HepG2 (cell line): ENCODE measurements at regions not wholly inside any gene's neighbourhood (a gene's known extent, or its start where the extent isn't known, plus 50 kb on each side); places are given as distances from the start of the nearest gene placed in this dataset.
"Not testable (repeated sequence)": the region's sequence is repeated elsewhere in the genome, so short reads cannot be mapped to it uniquely, and the experiment has no call there.

Experiments used
- ATAC-seq: fragments of 200-7000 bp; cut with Tn5 transposase; 3 replicates; pipeline ENCODE4 v1.9.1; 2020; ENCODE audit warnings: mild to moderate bottlenecking, moderate library complexity
- BruUV-seq: library from RNA; stranded (reverse); fragments of 400-500 nt; replicated peaks from 2 replicates; lab custom pipeline; 2021; lab: Mats Ljungman, UMichigan
- CTCF ChIA-PET: fragments of 300-600 bp; formaldehyde crosslinking; extraction: SDS; loops from one replicate; lab custom pipeline; 2021; ENCODE audit warnings: low total read pairs, inconsistent platforms, low intra/inter-chr PET ratio; lab: Yijun Ruan, JAX
- POLR2A ChIA-PET: fragments of 350-600 bp; sonication (Branson Sonifier 250); formaldehyde crosslinking; loops from one replicate; lab custom pipeline; 2020; ENCODE audit warnings: antibody characterized with exemption, inconsistent platforms; lab: Yijun Ruan, JAX
- DNase-seq: peaks from one replicate; pipeline ENCODE4 v3.0.0-alpha.2; 2015; ENCODE audit warnings: low spot score
- FAIRE-seq: peaks from 3 replicates; lab custom pipeline; 2011; peaks lifted over from hg19 to GRCh38; lab: Jason Lieb, UNC
- H2AFZ ChIP-seq: one replicate; pipeline ENCODE4 v1.6.1; 2011; ENCODE audit warnings: low read length, inconsistent platforms
- H3K27ac ChIP-seq: fragments of 300-600 bp; 3 replicates; pipeline ENCODE4 v1.8.0; 2011; ENCODE audit warnings: mixed run types, mild to moderate bottlenecking, mixed read lengths, low read length, inconsistent platforms; ENCODE audit not compliant: insufficient read depth; ENCODE audit errors: extremely low read length
- H3K27me3 ChIP-seq, 2 experiments: fragments of 200-600 bp in 1 of 2; 2 replicates in 1 of 2; 3 replicates in 1 of 2; pipeline versions ENCODE4 v1.6.0 to v1.8.0; 2011; ENCODE audit warnings: low read length in 2 of 2, mild to moderate bottlenecking in 2 of 2, moderate library complexity in 2 of 2, inconsistent platforms in 1 of 2; ENCODE audit not compliant: insufficient read depth in 2 of 2, control insufficient read depth in 1 of 2
- H3K36me3 ChIP-seq, 2 experiments: fragments of 200-600 bp in 1 of 2; replicated peaks in 1 of 2; 2 replicates in 1 of 2; 3 replicates in 1 of 2; pipeline versions ENCODE4 v1.5.1 to v1.8.0; 2011; ENCODE audit warnings: low read length in 2 of 2, inconsistent platforms in 1 of 2; ENCODE audit not compliant: insufficient read depth in 2 of 2, control insufficient read depth in 1 of 2
- H3K4me1 ChIP-seq: 2 replicates; pipeline ENCODE4 v1.5.1; 2012; ENCODE audit warnings: low read length, inconsistent platforms; ENCODE audit not compliant: insufficient read depth
- H3K4me2 ChIP-seq: 2 replicates; pipeline ENCODE4 v1.6.0; 2011; ENCODE audit warnings: low read depth, low read length, inconsistent platforms
- H3K4me3 ChIP-seq, 3 experiments: fragments of 200-600 bp in 1 of 3; sonication (generic), shearing (Covaris generic) in 1 of 3; replicated peaks in 1 of 3; 2 replicates each; pipeline ENCODE4 v1.5.1; 2011 to 2016; ENCODE audit warnings: low read length in 3 of 3, inconsistent platforms in 2 of 3, low read depth in 2 of 3, mild to moderate bottlenecking in 2 of 3, control low read depth in 1 of 3, mixed read lengths in 1 of 3; ENCODE audit not compliant: insufficient read depth in 1 of 3
- H3K79me2 ChIP-seq: one replicate; pipeline ENCODE4 v1.6.1; 2011; ENCODE audit warnings: low read length, inconsistent platforms; ENCODE audit not compliant: insufficient read depth
- H3K9ac ChIP-seq: 2 replicates; pipeline ENCODE4 v1.6.0; 2011; ENCODE audit warnings: mild to moderate bottlenecking, low read depth, low read length, inconsistent platforms; ENCODE audit not compliant: insufficient read depth
- H3K9me3 ChIP-seq: 2 replicates; pipeline ENCODE4 v1.5.1; 2012; ENCODE audit warnings: mild to moderate bottlenecking, low read length
- H4K20me1 ChIP-seq: 2 replicates; pipeline ENCODE4 v1.6.0; 2011; ENCODE audit warnings: inconsistent platforms, mild to moderate bottlenecking, low read length, moderate library complexity; ENCODE audit not compliant: insufficient read depth
- CBX2 ChIP-seq, 2 experiments: fragments of 200-600 bp in 1 of 2; sonication (generic); formaldehyde crosslinking in 1 of 2; IDR thresholded peaks; 2 replicates each; pipeline versions ENCODE4 v1.7.0 to v1.8.1; 2018 to 2022; ENCODE audit warnings: low read depth in 2 of 2, low read length in 1 of 2, mild to moderate bottlenecking in 1 of 2, missing genetic modification reagents in 1 of 2
- CCDC6 ChIP-seq: sonication (generic); formaldehyde crosslinking; IDR thresholded peaks from 2 replicates; pipeline ENCODE4 v1.8.1; 2022; ENCODE audit warnings: mild to moderate bottlenecking, missing genetic modification reagents, moderate library complexity
- MYNN ChIP-seq: sonication (generic); formaldehyde crosslinking; IDR thresholded peaks from 2 replicates; pipeline ENCODE4 v1.4.0; 2020; ENCODE audit warnings: mild to moderate bottlenecking, low read depth, missing genetic modification reagents
- NRL ChIP-seq: sonication (generic); formaldehyde crosslinking; IDR thresholded peaks from 2 replicates; pipeline ENCODE4 v1.5.0; 2020; ENCODE audit warnings: missing genetic modification reagents, mild to moderate bottlenecking, moderate library complexity, borderline replicate concordance
- SP2 ChIP-seq: sonication (generic); formaldehyde crosslinking; IDR thresholded peaks from 2 replicates; pipeline ENCODE4 v1.5.1; 2020; ENCODE audit warnings: mild to moderate bottlenecking, missing genetic modification reagents
- SPEN ChIP-seq: sonication (generic); formaldehyde crosslinking; IDR thresholded peaks from 2 replicates; pipeline ENCODE4 v1.5.1; 2020; ENCODE audit warnings: low read depth, mild to moderate bottlenecking, missing genetic modification reagents
- SRSF1 ChIP-seq: fragments of 200-400 bp; formaldehyde crosslinking; optimal IDR thresholded peaks from 2 replicates; pipeline ENCODE3; 2017; ENCODE audit warnings: mild to moderate bottlenecking, low read depth, low read length, moderate library complexity
- U2AF1 ChIP-seq: fragments of 200-400 bp; formaldehyde crosslinking; optimal IDR thresholded peaks from 2 replicates; pipeline ENCODE3; 2017; ENCODE audit warnings: mild to moderate bottlenecking, low read depth, low read length
- XBP1 ChIP-seq: sonication (generic); formaldehyde crosslinking; IDR thresholded peaks from 2 replicates; pipeline ENCODE4 v1.5.0; 2020; ENCODE audit warnings: missing genetic modification reagents
- ZFP91 ChIP-seq: sonication (generic); formaldehyde crosslinking; IDR thresholded peaks from 2 replicates; pipeline ENCODE4 v1.9.0; 2022; ENCODE audit warnings: missing genetic modification reagents, mild to moderate bottlenecking, borderline replicate concordance
- ZNF205 ChIP-seq: IDR thresholded peaks from 2 replicates; pipeline ENCODE4 v1.6.1; 2018; ENCODE audit warnings: missing biosample characterization, missing genetic modification reagents
- ZNF230 ChIP-seq: sonication (generic); formaldehyde crosslinking; IDR thresholded peaks from 2 replicates; pipeline ENCODE4 v1.4.0; 2020; ENCODE audit warnings: mild to moderate bottlenecking, missing genetic modification reagents
- ZNF558 ChIP-seq: sonication (generic); formaldehyde crosslinking; IDR thresholded peaks from 2 replicates; pipeline ENCODE4 v1.9.0; 2022; ENCODE audit warnings: mild to moderate bottlenecking, missing genetic modification reagents, borderline replicate concordance
- WGBS: methylation state at CpG from one replicate; pipeline ENCODE4 v1.1.6; 2017; ENCODE audit warnings: low lambda C conversion rate; 5-methylcytosine and 5-hydroxymethylcytosine counted together
- in situ Hi-C: cut with HindIII; loops from 2 replicates; pipeline ENCODE4 v1.10.0; 2017; ENCODE audit warnings: low pct_unique_long_range_greater_than_20kb; ENCODE audit not compliant: extremely low pct_ligation_motif_present
- intact Hi-C: fragments of 100-400 bp; cut with micrococcal nuclease; formaldehyde crosslinking; loops from one replicate; pipeline ENCODE4 v1.10.0; 2022; ENCODE audit not compliant: unreplicated experiment

- intact Hi-C loops, H3K27ac ChIP-seq, H2AFZ ChIP-seq, DNase-seq, H3K4me2 ChIP-seq, BruUV-seq, H3K79me2 ChIP-seq, ATAC-seq, H3K9me3 ChIP-seq, CTCF ChIA-PET, H3K27me3 ChIP-seq, H3K4me3 ChIP-seq, FAIRE-seq, in situ Hi-C loops, H4K20me1 ChIP-seq, H3K9ac ChIP-seq, H3K36me3 ChIP-seq, POLR2A ChIA-PET: not testable (repeated sequence)
- peaks cover 20% of the 10 kb centered on the region for H3K4me1 ChIP-seq
- 52% methylated on average over 6 of the region's 6 CpGs for WGBS
These were observed 53.4 kb upstream of the MED14 start for GRCh38 chrX:40788698-40789097.

- Histone ChIP-seq H3K4me3 (no peak overlapping the region), H3K9me3 (no peaks in the 10 kb centered on the region), H3K9ac (no peak overlapping the region), H3K27ac (no peak overlapping the region), H3K79me2 (no peaks in the 10 kb centered on the region), H4K20me1 (no peaks in the 10 kb centered on the region), H2AFZ (no peak overlapping the region), H3K4me1 (0 out of 2 replicates have a peak, but pooled peaks cover 6% of the 10 kb centered on the region), H3K36me3 (no peaks in the 10 kb centered on the region), H3K27me3 (no peaks in the 10 kb centered on the region), H3K4me2 (no peak overlapping the region)
- DNase-seq (no peak), ATAC-seq (no peak), FAIRE-seq (no peak)
- CTCF ChIA-PET, result no interaction called here
- POLR2A ChIA-PET, result no interaction called here
- in situ Hi-C loops, result no loop called here
- WGBS, result 71% methylated on average over 1 of the region's 1 CpG
- no TSS peak for BruUV-seq
- intact Hi-C loops, result loop anchor here (5.0 kb wide), 1 partner anchor 140 kb away; no protein-coding TSS in a partner anchor
- TF ChIP-seq ZNF558 (no peak), NRL (no peak), XBP1 (CRISPR knock-in tag) (no peak), CCDC6 (CRISPR knock-in tag) (no peak), U2AF1 (no peak), ZNF230 (CRISPR knock-in tag) (no peak), ZFP91 (no peak), ZNF205 (no peak), MYNN (CRISPR knock-in tag) (no peak), CBX2 (IDR thresholded peaks at IDR 0.05; ENCODE audit: low read depth, low read length) (no peak), CBX2 (CRISPR knock-in tag; IDR thresholded peaks at IDR 0.05; ENCODE audit: low read depth) (no peak), SP2 (CRISPR knock-in tag) (no peak), SPEN (CRISPR knock-in tag) (no peak), SRSF1 (no peak)
These were observed 57.1 kb upstream of the MED14 start for GRCh38 chrX:40792433-40792832.

GRCh38 chrX:40794829-40795130 lies 59.4 kb upstream of the MED14 start:
- H3K27ac ChIP-seq, H3K9me3 ChIP-seq, ATAC-seq, in situ Hi-C loops, H3K36me3 ChIP-seq, BruUV-seq, FAIRE-seq, H3K79me2 ChIP-seq, H2AFZ ChIP-seq, H3K27me3 ChIP-seq, H3K4me1 ChIP-seq, DNase-seq, H4K20me1 ChIP-seq, POLR2A ChIA-PET, H3K9ac ChIP-seq, H3K4me3 ChIP-seq, H3K4me2 ChIP-seq: not testable (repeated sequence)
- WGBS, result no CpG with 5 or more reads among the region's 1 CpG
- intact Hi-C loops, result loop anchor here (5.0 kb wide), 1 partner anchor 142 kb away; no protein-coding TSS in a partner anchor
- CTCF ChIA-PET, result interaction anchor here (1.2 kb wide), 1 partner anchor 143 kb away, joined by 6 read pairs; no protein-coding TSS in a partner anchor
